ENCODE measurements at regions not wholly inside any gene's neighbourhood (a gene's known extent, or its start where the extent isn't known, plus 50 kb on each side); places are given as distances from the start of the nearest gene placed in this dataset.

GRCh38 chr1:60739729-60740128, 342.6 kb upstream of the NFIA start:
- no peaks in the 10 kb centered on the region for H3K36me3 ChIP-seq (ENCODE audit: control insufficient read depth in 2 of 3, insufficient read depth in 3 of 3, low read length in 3 of 3)
- no peaks in the 10 kb centered on the region for H3K27me3 ChIP-seq (ENCODE audit: control insufficient read depth, insufficient read depth, low read length)
- no peaks in the 10 kb centered on the region for H3K9me3 ChIP-seq (ENCODE audit: control insufficient read depth in 2 of 3, insufficient read depth in 1 of 3, low read length in 3 of 3)
- DNase-seq (peak in 2 of 5 donors; percentile 17 to 38), FAIRE-seq (no peak)
- no peak overlapping the region for H3K9ac ChIP-seq (ENCODE audit: low read length in 3 of 3)
- H3K27ac ChIP-seq (ENCODE audit: low read depth in 2 of 2, low read length in 2 of 2), result no peak overlapping the region
- no peak for TF ChIP-seq CTCF (IDR thresholded peaks at IDR 0.05; ENCODE audit: borderline replicate concordance, extremely low read depth, insufficient read depth)
- H3K4me3 ChIP-seq (ENCODE audit: low read length in 3 of 3), result no peak overlapping the region
- intact Hi-C loops (cut with DNase I), result no loop called here
- no peaks in the 10 kb centered on the region for H3K4me1 ChIP-seq (ENCODE audit: control insufficient read depth in 2 of 3, insufficient read depth in 2 of 3, low read depth in 1 of 3, low read length in 3 of 3)

DNA sequence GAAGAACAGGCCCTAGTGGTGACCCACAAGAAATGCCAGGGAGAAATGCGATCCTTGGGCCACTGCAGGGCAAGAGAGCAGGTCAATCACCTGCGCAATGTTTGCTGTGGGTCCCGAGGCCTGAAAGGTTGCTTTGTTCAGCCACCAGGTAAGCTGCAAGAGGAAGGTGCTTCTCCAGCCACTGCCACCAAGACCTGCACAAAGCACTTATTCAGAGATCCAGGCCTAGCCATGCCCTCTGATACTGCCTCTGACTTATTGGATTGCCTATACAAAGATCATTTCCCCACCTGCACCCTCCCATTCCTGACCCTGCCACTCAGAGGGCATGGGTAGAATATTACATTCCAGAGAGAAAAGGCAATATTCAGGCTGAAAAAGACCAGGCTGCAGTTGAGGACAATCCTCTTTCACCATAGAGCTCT, 349.4 kb upstream of the NFIA start:
- DNase-seq, result no peak
- Histone ChIP-seq H3K27me3 (ENCODE audit: control insufficient read depth, insufficient read depth, low read length) (no peaks in the 10 kb centered on the region), H3K27ac (ENCODE audit: low read depth in 2 of 2, low read length in 2 of 2) (no peak overlapping the region), H3K4me3 (ENCODE audit: low read length in 3 of 3) (no peak overlapping the region), H3K9ac (ENCODE audit: low read length in 3 of 3) (no peak overlapping the region), H3K4me1 (ENCODE audit: control insufficient read depth in 2 of 3, insufficient read depth in 2 of 3, low read depth in 1 of 3, low read length in 3 of 3) (no peaks in the 10 kb centered on the region), H3K9me3 (ENCODE audit: control insufficient read depth in 2 of 3, insufficient read depth in 1 of 3, low read length in 3 of 3) (no peaks in the 10 kb centered on the region), H3K36me3 (ENCODE audit: control insufficient read depth in 2 of 3, insufficient read depth in 3 of 3, low read length in 3 of 3) (no peaks in the 10 kb centered on the region)
- no peak for TF ChIP-seq CTCF (IDR thresholded peaks at IDR 0.05; ENCODE audit: borderline replicate concordance, extremely low read depth, insufficient read depth)
- no peak for FAIRE-seq
- intact Hi-C loops (cut with DNase I), result no loop called here

DNA sequence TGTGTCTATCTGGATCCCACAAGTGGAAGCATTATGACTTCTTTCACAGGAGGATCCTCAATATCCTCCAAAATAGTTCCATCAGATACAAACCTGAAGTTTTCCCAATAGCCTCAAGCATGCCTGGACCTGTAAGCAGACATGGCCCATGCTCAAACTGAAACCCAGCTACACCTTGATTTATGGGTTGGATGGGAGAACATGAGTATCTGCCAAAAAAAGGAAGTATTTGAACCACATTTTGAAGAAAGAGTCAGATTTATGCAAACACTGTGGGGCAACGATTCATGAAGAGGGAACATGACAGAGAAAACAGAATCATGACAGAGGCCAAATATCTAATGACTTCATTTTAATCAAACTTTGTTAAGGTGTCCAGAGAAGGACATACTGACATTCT, 351.0 kb upstream of the NFIA start:
- TF ChIP-seq CTCF (IDR thresholded peaks at IDR 0.05; ENCODE audit: borderline replicate concordance, extremely low read depth, insufficient read depth), result no peak
- no peaks in the 10 kb centered on the region for H3K36me3 ChIP-seq (ENCODE audit: control insufficient read depth in 2 of 3, insufficient read depth in 3 of 3, low read length in 3 of 3)
- DNase-seq (no peak), FAIRE-seq (no peak)
- no peak overlapping the region for H3K9ac ChIP-seq (ENCODE audit: low read length in 3 of 3)
- no peaks in the 10 kb centered on the region for H3K27me3 ChIP-seq (ENCODE audit: control insufficient read depth, insufficient read depth, low read length)
- H3K4me3 ChIP-seq (ENCODE audit: low read length in 3 of 3), result no peak overlapping the region
- intact Hi-C loops (cut with DNase I), result no loop called here
- no peaks in the 10 kb centered on the region for H3K9me3 ChIP-seq (ENCODE audit: control insufficient read depth in 2 of 3, insufficient read depth in 1 of 3, low read length in 3 of 3)
- H3K27ac ChIP-seq (ENCODE audit: low read depth in 2 of 2, low read length in 2 of 2), result no peak overlapping the region
- H3K4me1 ChIP-seq (ENCODE audit: control insufficient read depth in 2 of 3, insufficient read depth in 2 of 3, low read depth in 1 of 3, low read length in 3 of 3), result no peaks in the 10 kb centered on the region

- Histone ChIP-seq H3K9ac (ENCODE audit: low read length in 3 of 3) (no peak overlapping the region), H3K9me3 (ENCODE audit: control insufficient read depth in 2 of 3, insufficient read depth in 1 of 3, low read length in 3 of 3) (no peaks in the 10 kb centered on the region), H3K27me3 (ENCODE audit: control insufficient read depth, insufficient read depth, low read length) (no peaks in the 10 kb centered on the region), H3K4me3 (ENCODE audit: low read length in 3 of 3) (no peak overlapping the region), H3K36me3 (ENCODE audit: control insufficient read depth in 2 of 3, insufficient read depth in 3 of 3, low read length in 3 of 3) (no peaks in the 10 kb centered on the region), H3K27ac (ENCODE audit: low read depth in 2 of 2, low read length in 2 of 2) (no peak overlapping the region), H3K4me1 (ENCODE audit: control insufficient read depth in 2 of 3, insufficient read depth in 2 of 3, low read depth in 1 of 3, low read length in 3 of 3) (no peaks in the 10 kb centered on the region)
- intact Hi-C loops (cut with DNase I), result no loop called here
- no peak for TF ChIP-seq CTCF (IDR thresholded peaks at IDR 0.05; ENCODE audit: borderline replicate concordance, extremely low read depth, insufficient read depth)
- peak in 4 of 5 donors; percentile 55 to 85 (median 76) for DNase-seq
- no peak for FAIRE-seq
Observed at GRCh38 chr1:60727552-60727951, 354.8 kb upstream of the NFIA start.
